Prostate gland (tissue), 2 donors: ENCODE measurements at regions not wholly inside any gene's neighbourhood (a gene's known extent, or its start where the extent isn't known, plus 50 kb on each side); places are given as distances from the start of the nearest gene placed in this dataset.
"Not testable (repeated sequence)": the region's sequence is repeated elsewhere in the genome, so short reads cannot be mapped to it uniquely, and the experiment has no call there.

Experiments used
- DNase-seq: peaks from one replicate; pipeline ENCODE4 v3.0.0-alpha.2; 2019; ENCODE audit warnings: low spot score
- H3K27ac ChIP-seq, 2 donors: fragments of 200-600 bp; sonication (generic); 2 replicates each; pipeline ENCODE4 v1.5.1; 2017 to 2019
- H3K27me3 ChIP-seq: fragments of 200-600 bp; sonication (generic); replicated peaks from 2 replicates; pipeline ENCODE4 v1.5.1; 2019; ENCODE audit not compliant: insufficient read depth
- H3K36me3 ChIP-seq, 2 donors: fragments of 200-600 bp; sonication (generic); 1 replicate in 1 of 2; 2 replicates in 1 of 2; pipeline versions ENCODE4 v1.5.1 to v1.8.1; 2017 to 2019
- H3K4me1 ChIP-seq: fragments of 200-600 bp; sonication (generic); replicated peaks from 2 replicates; pipeline ENCODE4 v1.5.1; 2019
- H3K4me3 ChIP-seq, 2 donors: fragments of 200-600 bp; sonication (generic); 2 replicates each; pipeline ENCODE4 v1.5.1; 2017 to 2019
- H3K9me3 ChIP-seq: fragments of 200-600 bp; sonication (generic); 2 replicates; pipeline ENCODE4 v1.5.1; 2017
- POLR2A ChIP-seq: fragments of 450-650 bp; IDR thresholded peaks from one replicate; pipeline ENCODE4 v1.6.1; 2016; ENCODE audit warnings: antibody characterized with exemption, mild to moderate bottlenecking
- POLR2AphosphoS5 ChIP-seq: sonication (generic); formaldehyde crosslinking; IDR thresholded peaks from one replicate; pipeline ENCODE4 v1.6.1; 2017; ENCODE audit warnings: antibody characterized with exemption
- WGBS: methylation state at CpG from one replicate; pipeline ENCODE4 v1.1.5; 2018; 5-methylcytosine and 5-hydroxymethylcytosine counted together
- intact Hi-C: fragments of 100-400 bp; cut with DNase I; formaldehyde crosslinking; loops from one replicate; pipeline ENCODE4 v1.14.2; 2022
- TF ChIP-seq, protein P1 (sequence below), 4 experiments: fragments of 200-600 bp in 2 of 4; fragments of 450-650 bp in 2 of 4; sonication (generic) in 2 of 4; IDR thresholded peaks; 1 replicate in 3 of 4; 2 replicates in 1 of 4; pipeline ENCODE4 v1.5.1; 2016 to 2019; ENCODE audit warnings: antibody characterized with exemption in 4 of 4, mild to moderate bottlenecking in 2 of 4, moderate library complexity in 2 of 4

DNA sequence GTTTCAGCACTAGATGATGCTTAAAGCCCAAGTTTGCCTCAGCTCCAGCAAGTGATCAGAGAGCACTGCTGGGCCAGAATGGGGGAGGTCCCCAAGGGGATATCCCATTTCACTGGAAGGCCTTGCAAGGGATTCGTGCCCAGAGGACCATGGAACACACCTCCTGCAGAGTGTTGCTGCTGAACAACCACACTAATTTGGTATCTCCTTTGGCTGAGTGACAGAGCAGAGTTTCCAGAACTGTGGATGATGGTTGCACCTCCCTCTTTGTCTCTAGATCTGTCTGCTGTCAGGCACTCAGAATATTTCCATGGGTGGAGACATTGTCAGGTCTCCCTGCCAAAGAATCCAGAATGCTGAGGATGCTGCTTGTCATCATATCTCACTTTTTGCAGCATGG is 484.8 kb upstream of the NETO1 start:
- Histone ChIP-seq H3K9me3 (no peaks in the 10 kb centered on the region), H3K4me1 (no peaks in the 10 kb centered on the region), H3K27ac (no peak overlapping the region), H3K36me3 (no peaks in the 10 kb centered on the region), H3K4me3 (no peak overlapping the region), H3K27me3 (no peaks in the 10 kb centered on the region)
- intact Hi-C loops = no loop called here
- DNase-seq = no peak
- WGBS = 21% methylated on average over 1 of the region's 1 CpG
- TF ChIP-seq POLR2A (no peak), POLR2AphosphoS5 (no peak)
- TF ChIP-seq, protein P1, sequence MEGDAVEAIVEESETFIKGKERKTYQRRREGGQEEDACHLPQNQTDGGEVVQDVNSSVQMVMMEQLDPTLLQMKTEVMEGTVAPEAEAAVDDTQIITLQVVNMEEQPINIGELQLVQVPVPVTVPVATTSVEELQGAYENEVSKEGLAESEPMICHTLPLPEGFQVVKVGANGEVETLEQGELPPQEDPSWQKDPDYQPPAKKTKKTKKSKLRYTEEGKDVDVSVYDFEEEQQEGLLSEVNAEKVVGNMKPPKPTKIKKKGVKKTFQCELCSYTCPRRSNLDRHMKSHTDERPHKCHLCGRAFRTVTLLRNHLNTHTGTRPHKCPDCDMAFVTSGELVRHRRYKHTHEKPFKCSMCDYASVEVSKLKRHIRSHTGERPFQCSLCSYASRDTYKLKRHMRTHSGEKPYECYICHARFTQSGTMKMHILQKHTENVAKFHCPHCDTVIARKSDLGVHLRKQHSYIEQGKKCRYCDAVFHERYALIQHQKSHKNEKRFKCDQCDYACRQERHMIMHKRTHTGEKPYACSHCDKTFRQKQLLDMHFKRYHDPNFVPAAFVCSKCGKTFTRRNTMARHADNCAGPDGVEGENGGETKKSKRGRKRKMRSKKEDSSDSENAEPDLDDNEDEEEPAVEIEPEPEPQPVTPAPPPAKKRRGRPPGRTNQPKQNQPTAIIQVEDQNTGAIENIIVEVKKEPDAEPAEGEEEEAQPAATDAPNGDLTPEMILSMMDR (IDR thresholded peaks at IDR 0.05) = no peak

DNA sequence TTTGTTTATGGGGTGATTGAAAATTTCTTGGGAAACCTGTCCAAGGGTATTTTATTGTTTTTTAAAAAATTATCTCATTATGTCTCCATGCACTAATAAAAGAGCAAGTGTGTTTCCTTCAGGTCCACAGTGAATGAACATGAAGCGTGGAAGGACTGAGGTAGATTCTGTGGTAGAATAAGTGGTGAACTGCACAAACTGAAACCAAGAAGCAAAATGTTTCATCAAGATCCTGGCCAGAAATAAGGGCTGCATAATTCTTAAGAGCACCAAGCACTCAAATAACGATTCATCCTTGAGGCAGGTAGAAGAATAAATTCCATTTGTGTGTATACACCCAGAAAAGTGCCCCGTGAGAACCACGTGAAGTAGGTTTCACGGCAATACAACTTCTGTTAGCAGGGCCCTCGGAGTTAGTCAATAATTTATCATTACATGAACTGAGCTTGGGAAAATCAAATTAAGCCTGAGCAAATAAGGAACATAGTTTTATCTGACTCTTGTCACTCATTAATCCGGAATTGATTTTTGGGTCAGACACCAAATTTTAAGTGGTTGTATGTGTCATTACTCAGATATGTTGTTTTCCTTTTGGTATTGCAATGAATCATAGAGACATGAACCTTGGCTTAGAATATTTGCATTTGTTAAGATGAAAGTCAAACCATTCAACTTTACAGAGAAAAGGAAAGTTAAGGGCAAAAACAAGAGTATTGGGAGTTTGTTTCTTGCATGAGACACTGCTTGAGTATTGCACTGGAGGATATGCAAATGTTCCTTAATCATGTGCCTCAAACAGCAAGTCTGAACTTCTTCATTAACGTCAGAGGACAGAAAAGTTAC is 472.6 kb upstream of the NETO1 start:
- no peak for DNase-seq
- TF ChIP-seq POLR2A (no peak), POLR2AphosphoS5 (no peak)
- TF ChIP-seq, protein P1 (IDR thresholded peaks at IDR 0.05) = no peak
- H3K27ac ChIP-seq = no peak overlapping the region
- no peak overlapping the region for H3K4me3 ChIP-seq
- no peaks in the 10 kb centered on the region for H3K4me1 ChIP-seq
- H3K9me3 ChIP-seq = no peaks in the 10 kb centered on the region
- intact Hi-C loops = no loop called here
- H3K27me3 ChIP-seq = no peaks in the 10 kb centered on the region
- H3K36me3 ChIP-seq = no peaks in the 10 kb centered on the region
- WGBS = 80% methylated on average over 8 of the region's 8 CpGs

DNA sequence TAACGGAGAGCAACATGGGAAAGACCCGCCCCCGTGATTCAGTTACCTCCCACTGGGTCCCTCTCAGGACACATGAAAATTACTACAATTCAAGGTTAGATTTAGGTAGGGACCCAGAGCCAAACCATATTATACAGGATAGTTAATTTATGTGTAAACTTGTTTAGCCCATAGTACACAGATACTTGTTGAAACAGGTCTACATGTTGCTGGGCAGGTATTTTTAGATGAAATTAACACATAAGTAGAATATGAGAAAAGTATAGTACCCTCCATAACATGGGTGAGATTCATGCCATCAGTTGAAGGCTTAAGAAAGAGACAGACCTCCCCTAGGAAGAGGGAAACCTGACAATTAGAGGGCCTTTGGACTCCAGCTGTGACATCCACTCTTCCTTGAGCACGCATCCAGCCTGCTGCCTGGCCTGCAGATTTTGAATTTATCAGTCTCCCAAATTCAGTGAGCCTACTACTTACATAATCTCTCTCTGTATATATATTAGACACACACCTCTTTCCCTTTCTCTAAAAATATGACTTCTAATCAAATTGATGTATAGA is 463.5 kb upstream of the NETO1 start:
- H3K27me3 ChIP-seq = no peaks in the 10 kb centered on the region
- H3K36me3 ChIP-seq = no peaks in the 10 kb centered on the region
- DNase-seq = no peak
- H3K4me1 ChIP-seq = no peaks in the 10 kb centered on the region
- TF ChIP-seq, protein P1 (IDR thresholded peaks at IDR 0.05) = no peak
- TF ChIP-seq POLR2A (no peak), POLR2AphosphoS5 (no peak)
- 80% methylated on average over 4 of the region's 4 CpGs for WGBS
- intact Hi-C loops = no loop called here
- no peaks in the 10 kb centered on the region for H3K9me3 ChIP-seq
- no peak overlapping the region for H3K27ac ChIP-seq
- H3K4me3 ChIP-seq = no peak overlapping the region

DNA sequence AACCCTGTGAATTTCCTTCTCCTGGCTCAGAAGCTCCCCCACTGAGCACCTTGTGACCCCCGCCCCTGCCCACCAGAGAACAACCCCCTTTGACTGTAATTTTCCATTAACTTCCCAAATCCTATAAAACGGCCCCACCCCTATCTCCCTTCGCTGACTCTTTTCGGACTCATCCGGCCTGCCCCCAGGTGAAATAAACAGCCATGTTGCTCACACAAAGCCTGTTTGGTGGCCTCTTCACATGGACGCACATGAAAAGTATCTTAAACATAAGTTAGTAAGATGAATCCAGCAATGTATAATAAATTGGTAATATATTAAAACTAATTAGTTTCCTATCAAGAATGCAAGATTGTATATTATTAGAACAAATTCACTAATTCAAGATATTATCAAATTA is 462.3 kb upstream of the NETO1 start:
- WGBS = 74% methylated on average over 6 of the region's 6 CpGs
- H3K9me3 ChIP-seq, intact Hi-C loops, H3K36me3 ChIP-seq, H3K27ac ChIP-seq, DNase-seq, H3K4me3 ChIP-seq, H3K27me3 ChIP-seq, H3K4me1 ChIP-seq: not testable (repeated sequence)

DNA sequence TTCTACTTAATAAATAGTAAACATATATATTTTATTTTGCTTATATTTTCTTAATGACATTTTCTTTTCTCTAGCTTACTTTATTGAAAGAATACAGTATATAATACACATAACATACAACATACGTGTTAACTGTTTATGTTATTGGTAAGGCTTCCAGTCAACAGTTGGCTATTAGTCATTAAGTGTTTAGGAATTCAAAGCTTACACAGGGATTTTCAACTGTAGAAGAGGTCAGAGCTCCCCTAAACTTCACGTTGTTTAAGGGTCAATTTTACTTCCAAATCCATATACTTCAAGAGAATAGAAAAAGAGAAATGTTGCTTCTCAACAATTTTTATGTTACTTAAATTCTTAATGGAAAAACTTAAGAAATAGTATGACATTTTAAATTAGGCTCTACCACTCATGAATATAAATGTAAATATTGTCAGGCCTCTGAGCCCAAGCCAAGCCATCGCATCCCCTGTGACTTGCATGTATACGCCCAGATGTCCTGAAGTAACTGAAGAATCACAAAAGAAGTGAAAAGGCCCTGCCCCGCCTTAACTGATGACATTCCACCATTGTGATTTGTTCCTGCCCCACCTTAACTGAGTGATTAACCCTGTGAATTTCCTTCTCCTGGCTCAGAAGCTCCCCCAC is 456.5 kb upstream of the NETO1 start:
- intact Hi-C loops, H3K4me3 ChIP-seq, H3K4me1 ChIP-seq, DNase-seq, H3K9me3 ChIP-seq, H3K27me3 ChIP-seq, H3K36me3 ChIP-seq, H3K27ac ChIP-seq: not testable (repeated sequence)
- WGBS = 88% methylated on average over 5 of the region's 5 CpGs
